GM18858 (cell line): ENCODE measurements at regions not wholly inside any gene's neighbourhood (a gene's known extent, or its start where the extent isn't known, plus 50 kb on each side); places are given as distances from the start of the nearest gene placed in this dataset.

Source experiments
- ATAC-seq: cut with Tn5 transposase; IDR thresholded peaks from one replicate; pipeline ENCODE4 v1.9.1; 2021; ENCODE audit not compliant: unreplicated experiment

DNA sequence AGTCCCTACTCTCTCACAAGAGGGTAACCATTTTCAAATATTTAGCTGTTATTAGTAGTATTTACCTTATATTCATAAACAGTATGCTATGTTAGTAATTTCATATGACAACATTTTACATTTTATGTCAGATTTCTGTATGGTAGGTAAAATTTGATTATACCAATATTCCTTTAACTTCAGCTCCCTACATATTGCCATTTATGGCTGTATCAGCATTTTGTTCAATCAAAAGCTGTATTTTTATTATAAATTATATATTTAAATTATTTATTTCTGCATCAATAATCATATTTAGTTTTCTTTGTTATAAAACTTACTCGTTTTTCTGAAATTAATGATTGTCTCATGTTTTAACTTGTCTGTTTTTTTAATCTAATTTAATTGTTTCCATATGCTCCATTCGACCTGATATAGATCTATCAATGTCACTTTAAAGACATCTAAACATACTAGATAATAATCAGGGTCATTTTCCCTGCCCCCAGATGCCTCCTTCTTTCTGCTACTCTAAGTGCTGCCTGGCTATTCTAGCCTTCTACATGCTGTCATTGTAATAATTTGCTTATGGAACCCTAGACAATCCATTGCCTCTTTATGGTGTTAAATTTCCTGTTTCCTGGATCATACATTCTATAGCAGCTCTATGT is 1976.7 kb upstream of the ADGRL3 start:
- ATAC-seq = no peak

DNA sequence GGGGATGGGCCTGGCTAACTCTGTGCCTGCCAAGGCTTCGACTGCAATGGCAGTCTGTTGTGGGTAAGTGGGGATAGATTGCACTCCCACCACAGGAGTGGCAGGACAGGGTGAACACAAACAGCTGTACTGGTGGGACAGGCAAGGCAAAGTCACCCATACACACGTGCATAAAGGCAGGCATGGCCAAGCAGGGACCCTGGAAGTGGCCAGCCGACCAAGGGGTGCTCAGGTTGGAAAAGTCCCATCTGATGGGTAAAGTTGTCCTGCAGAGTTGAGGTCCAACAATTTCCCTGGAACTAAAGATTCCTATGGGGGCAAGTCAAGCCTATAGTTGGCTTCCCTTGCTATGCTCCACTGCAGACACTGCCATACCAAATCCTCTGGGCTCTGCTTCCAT is 1961.9 kb upstream of the ADGRL3 start:
- no peak for ATAC-seq

DNA sequence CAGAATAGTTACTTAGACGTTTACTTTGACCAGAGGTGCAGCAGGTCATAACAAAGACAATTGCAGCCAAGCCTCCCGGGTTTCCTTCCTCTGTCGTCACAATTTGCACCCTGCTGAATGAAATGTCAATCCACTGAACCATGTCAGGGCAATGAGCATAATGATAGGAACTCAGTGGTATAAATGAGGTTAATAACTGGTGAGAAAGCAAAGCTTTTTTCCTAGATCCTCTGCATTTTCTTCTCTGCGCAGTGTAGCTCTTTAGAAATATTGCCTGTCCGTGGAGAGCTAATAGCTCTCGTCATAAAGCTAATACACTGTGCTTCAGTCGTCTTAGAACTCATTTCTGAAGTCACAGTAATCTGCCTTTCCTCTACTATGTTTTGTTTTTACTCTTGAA is 1960.1 kb upstream of the ADGRL3 start:
- ATAC-seq = no peak

DNA sequence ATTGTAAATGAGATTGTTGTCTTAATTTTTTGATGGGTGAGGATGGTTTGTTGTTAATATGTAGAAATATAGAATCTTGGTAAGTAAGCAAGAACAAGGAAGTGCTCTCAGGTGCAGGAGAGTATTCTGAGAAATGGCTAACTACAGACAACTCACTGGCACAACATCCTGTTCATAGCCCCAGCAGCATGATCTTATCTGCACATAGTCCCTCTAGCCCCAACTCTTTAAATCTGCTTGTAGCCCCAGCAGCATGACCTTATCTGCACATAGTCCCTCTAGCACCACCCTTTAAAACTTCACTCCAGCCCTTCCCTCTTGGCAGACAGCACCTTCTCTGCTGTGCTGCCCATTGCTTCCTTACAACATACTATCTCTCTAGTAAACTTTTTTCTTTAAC is 1957.1 kb upstream of the ADGRL3 start:
- no peak for ATAC-seq

DNA sequence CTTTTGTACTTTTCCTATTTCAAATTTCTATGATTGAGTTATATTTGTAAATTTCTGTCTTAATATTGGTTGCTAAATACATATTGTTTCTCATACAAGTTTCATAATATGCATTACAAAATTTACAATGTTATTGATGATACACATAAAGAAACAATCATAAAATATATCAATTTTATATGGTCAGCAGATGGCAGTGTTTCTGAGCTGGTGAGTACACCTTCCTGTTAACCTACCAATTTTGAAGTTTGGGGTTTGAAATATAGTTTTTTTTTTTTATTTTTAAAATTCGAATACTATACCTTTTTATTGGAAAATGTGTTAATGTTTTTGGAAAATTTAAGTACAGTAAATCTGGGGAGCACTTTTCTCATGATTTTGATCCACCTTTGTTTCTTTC is 1953.1 kb upstream of the ADGRL3 start:
- no peak for ATAC-seq

DNA sequence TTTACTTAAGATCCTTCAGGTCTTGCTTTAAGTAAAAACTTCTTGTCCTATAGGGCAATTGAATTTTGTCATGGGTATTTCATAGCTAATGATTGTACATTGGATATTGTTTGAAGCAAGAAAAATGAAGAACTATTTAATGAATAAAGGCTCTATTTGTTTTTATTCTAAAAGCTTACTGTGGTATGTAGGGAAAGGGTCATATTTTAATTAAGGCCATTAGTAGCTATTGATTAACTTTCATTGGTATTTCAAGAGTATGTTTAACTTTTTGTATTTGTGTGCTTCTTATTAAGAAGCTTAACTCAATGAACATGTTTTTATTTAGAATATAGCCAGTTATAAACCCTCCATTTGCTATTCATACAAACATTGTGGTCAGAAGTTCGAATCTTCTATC is 1951.8 kb upstream of the ADGRL3 start:
- ATAC-seq = no peak

DNA sequence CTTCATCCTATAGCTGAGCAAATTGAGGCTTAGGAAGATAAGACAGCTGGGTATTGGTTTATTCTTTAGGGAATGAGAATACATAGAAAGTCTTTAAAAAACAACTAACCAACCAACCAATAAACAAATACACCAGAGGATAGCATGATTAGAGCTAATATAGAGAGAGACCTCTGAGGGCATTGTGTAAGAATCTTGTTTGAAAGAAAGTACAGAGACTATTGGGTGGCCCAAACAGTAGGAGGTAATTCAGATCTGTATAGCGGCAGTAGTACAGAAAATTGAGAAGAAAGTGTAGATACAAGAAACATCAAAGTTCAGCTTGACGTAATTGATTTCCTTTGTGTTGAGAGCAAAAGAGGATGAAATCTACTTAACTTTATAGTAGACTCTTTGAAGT is 1951.0 kb upstream of the ADGRL3 start:
- no peak for ATAC-seq

DNA sequence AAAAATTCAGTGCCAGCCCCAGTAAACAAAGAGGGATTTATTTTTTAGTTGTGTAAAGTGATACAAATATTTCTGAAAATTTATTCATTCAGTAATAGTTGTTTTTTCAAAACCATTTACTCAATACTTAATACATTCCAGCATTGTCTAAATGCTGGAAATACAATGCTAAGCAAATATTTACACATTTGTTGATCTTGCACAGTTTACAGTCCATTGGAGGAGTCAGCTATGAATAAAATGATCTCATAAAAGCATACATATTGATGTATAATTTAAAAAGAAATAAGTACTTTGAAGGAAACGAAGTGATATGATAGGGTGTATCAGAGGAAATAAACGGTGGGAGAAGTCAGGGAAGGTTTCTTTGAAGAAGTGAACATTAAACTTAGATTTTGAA is 1942.1 kb upstream of the ADGRL3 start:
- ATAC-seq = no peak

DNA sequence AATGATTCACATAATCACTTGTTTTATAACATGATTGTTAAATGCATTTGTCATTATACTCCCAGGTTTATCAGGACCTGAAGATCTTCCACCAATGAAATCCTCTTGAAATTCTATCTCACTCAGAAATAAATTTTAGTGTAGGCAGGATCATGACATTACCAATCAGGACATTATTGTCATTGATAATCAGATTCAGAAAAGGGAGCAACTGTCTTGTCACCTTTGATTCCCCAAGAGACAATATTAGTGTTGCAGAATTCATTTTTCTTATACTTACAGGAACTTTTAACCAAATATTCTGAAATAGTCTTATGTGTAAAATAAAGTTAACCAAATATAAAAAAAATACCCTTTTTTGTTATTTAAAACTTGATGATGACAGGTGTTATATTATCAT is 1892.5 kb upstream of the ADGRL3 start:
- ATAC-seq = no peak

DNA sequence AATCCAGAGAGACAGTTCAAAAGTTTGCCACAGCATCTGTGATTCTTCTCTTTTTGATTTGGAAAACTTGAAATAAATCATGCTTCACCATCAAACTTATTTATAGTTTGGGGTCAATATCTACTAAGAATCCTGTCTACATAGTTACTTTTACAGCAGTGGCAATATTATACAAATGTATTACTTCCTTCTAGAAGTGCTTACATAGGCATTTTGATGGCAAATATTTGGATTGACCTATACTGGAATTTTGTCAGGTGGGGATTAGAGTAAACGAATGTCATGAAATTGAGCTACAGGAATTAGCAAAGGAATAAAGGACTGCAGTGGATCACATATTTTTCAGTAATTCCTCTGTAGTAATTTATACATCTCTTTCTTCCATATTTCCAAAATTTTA is 1885.5 kb upstream of the ADGRL3 start:
- ATAC-seq = no peak

DNA sequence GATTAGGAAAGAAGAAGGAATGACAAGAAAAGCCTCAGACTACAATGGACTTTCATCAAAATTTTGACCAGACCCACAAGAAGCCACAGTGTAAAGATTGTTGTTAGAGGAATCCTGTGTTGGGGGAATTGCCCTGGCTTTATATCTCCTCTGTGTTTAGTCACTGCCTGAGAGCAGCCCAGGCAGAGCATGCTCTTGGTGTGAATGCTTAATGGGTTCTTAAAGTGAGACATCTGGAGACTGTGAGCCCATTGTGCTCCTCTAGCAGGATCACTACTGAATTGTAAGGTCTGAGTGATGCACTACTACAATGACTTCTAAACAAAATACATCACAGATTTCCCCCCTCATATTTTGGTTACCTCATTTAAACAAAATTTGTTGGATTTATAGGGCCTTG is 1860.5 kb upstream of the ADGRL3 start:
- no peak for ATAC-seq

DNA sequence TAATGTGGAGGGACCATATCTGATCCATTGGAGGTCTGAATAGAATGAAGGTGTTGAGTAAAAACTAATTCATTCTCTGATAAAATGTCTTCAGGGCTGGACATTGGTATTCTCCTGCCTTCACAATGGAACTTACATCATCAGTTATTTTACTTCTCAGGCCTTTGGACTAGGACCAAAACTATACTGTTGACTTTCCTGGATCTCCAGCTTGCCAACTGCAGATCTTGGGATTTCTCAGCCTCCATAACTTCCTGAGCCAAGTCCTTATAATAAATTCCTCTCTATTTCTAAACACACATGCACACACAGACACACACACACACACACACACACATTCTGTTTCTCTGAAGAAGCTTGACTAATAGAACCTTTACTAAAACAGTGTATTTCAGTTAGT is 1858.6 kb upstream of the ADGRL3 start:
- no peak for ATAC-seq

DNA sequence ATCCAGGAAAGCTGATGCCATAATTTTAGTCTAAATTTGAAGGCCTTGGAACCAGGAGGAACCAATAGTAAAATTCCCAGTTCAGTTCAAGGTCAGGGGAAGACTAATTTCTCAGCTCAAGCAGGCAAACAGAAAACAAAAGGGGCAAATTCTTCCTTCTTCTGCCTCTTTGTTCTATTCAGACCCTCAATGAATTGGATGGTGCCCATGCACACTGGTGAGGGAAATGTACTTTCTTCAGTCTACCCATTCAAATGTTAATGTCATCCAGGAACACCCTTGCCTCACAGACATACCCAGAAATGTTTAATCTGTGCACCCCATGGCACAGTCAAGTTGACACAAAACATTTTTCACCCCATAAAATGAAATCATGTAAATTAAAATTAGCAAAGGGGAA is 1851.2 kb upstream of the ADGRL3 start:
- ATAC-seq = no peak

DNA sequence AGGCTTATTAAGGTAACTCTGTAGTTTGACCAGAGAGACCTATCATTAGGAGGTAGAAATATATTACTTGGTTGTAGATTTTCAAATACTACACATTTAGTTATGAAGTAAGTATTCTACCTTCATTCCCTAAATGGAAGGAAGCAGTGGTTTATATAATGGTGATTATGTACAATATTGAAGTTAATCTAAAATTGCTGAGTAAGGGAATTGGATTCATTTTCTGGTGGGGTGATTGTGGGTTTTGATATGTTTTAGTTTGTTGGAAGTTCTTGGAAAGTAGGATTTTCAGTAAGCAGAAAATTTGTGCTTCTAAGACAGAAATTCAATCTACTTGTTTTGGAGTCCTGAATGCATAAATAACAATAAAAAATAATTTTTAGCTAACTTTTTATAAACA is 1830.9 kb upstream of the ADGRL3 start:
- ATAC-seq = no peak

DNA sequence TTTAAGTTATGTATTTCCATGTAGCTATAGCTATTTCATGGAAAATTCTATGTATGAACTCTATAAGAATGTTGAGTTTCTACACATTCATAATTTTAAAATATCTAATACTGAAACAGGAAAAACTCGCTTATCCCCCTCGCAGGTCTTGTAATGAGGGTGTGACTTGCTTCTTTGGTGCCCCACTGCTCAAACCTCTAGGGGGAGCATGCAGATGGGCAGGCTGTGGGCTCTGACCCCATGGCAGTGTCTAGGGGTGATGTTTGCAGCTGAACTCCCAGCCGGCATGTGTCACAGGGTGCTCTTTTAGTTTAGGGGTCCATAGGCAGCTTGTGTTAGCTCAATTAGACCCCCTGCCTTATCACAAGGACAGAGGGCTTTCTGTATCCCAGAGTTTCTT is 1825.7 kb upstream of the ADGRL3 start:
- no peak for ATAC-seq

DNA sequence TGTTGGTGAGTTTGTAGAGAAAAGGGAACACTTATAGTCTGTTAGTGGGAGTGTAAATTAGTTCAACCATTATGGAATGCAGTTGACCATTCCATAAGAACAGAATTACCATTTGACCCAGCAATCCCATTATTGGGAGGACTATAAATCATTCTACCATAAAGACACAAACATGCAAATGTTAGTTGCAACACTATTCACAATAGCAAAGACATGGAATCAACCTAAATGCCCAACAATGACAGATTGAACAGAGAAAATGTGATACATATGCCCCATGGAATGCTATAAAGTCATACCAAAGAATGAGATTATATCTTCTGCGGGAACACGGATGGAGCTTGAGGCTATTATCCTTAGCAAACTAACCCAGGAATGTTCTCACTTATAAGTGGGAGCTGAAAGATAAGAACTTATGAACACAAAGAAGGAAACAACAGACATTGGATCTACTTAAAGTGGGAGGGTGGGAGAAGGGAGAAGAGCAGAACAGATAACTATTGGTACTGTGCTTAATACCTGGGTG is 1819.2 kb upstream of the ADGRL3 start:
- no peak for ATAC-seq

DNA sequence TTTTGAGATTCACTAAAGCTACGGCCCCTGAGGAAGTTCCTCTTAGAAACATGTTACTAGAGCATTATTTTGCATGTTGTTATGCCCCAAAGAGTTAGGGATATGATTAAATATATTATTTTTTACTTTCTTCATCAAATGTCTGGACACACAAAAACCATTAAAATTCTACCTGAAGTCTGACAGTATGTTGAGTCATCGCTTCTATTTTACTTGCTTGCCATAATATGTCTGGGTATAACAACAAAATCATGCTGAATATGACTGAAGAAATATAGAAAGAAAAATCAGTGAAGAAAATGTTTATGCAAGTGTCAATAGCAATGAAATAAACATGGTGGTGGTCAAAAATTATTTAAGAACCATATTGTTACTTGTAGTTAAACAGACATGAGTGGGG is 1818.5 kb upstream of the ADGRL3 start:
- no peak for ATAC-seq

DNA sequence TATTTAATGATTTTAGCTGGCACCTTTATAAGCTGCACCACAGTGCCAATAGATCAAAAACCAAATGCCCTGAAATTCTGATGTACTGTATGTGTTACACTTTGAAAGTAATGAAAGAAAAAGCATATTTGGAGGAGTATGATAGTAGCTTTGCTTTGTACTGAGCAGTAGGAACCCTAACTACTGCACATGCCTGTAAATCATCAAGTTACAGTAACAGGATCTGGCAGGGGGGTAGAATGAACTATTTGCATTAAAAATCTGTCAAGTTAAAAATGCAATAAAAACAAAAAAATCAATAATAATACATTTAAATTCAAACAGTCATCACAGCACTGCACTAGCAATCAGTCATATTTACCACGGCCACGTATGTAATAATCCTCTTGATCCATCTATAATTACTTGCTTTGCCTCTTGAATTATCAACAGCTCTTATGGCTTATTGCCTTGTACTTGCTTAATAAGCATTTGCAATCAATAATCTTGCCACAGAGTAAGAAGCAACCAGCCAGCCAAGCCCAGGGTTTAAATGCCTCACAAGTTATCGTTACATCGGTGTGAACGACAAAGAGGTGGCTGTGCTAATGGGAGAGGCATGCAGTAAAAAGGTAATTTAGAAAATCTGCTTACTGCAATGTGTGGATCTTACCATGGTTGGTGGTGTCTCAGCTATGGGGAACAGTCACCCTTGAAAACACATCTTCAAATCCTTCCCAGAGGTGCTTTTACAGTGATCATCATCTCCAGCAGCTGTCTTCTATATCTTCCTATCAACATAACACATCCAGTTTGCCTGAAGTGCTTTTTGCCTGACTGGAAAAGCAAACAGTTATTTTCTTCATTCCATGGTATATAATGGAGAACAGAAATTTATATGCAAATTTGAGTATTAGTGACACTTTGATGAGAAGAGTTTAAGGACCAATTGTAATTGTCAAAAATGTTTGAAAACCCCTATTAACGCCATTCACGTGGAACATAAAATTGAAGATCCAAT is 1812.1 kb upstream of the ADGRL3 start:
- ATAC-seq = no peak

DNA sequence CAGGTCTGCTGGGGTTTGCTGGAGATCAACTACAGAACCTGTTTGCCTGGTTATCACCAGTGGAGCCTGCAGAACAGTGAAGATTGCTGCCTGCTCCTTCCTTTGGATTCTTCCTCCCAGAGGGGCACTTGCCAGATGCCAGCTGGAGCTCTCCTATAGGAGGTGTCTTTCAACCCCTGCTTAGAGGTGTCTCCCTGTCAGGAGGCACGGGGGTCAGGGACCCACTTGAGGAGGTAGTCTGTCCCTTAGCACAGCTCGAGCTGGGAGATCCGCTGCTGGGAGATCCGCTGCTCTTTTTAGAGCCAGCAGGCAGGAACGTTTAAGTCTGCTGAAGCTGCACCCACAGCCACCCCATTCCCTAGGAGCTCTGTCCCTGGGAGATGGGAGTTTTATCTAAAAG is 1806.3 kb upstream of the ADGRL3 start:
- ATAC-seq = no peak

DNA sequence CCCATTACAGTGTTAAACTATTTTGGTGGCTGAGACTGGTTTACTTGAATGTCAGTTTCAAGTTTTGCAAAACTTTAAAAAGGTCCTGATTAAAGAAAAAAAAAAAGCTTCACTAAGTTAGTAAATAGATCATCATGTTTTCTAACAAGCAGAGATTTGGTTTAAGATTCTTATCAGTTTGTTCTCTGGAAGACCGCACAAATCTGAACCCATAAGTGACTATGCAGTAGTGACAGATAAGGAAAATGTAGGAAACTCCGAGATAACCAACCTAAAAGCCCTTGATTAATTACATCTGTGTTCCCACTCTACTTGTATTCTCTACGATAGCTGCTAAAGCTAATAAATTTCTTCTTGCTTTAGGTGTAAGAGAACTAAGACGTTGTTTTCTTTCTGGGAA is 1799.8 kb upstream of the ADGRL3 start:
- no peak for ATAC-seq

DNA sequence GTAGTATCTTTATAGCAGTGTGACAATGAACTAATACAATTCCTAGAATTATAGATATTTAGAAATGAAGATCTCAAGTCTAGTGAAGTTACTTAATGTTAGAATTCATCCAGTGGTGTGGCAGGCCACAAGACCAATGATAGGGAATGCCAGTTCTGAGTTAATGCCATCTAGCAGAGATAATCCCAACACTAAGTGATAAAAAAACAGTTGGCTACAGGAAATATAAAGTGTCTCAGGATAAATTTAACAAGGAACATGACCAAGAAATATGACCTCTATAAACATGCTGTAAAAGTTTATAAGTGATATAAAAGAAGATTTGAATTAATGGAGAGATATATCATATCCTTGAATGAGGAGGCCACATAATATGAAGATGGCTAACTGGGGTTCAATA is 1790.5 kb upstream of the ADGRL3 start:
- ATAC-seq = no peak

DNA sequence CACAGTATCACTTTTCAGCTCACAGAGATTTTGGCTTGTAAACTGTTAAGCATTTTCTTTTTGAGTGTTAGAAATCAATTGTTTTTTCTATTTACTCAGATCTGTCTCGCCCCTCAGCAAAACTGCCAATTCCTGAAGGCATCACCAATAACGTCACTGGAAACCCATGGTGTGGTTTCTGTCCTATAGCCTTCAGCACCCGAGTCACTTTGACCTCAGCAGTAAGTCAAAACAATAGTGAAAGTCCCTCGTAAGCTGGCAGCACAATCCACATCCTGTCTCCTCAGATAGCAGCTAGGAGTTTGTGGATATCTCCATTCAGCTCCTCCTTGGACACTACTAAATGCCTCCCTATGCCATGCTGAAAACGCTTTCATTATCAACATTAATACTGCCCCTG is 1787.4 kb upstream of the ADGRL3 start:
- ATAC-seq = no peak
